IPS-18c (cell line): ENCODE measurements at regions not wholly inside any gene's neighbourhood (a gene's known extent, or its start where the extent isn't known, plus 50 kb on each side); places are given as distances from the start of the nearest gene placed in this dataset.
"Not testable (repeated sequence)": the region's sequence is repeated elsewhere in the genome, so short reads cannot be mapped to it uniquely, and the experiment has no call there.

ENCODE experiments used
- H3K4me3 ChIP-seq: 2 replicates; pipeline ENCODE4 v1.7.0; 2013; ENCODE audit warnings: low read depth, mild to moderate bottlenecking, low read length, moderate library complexity; ENCODE audit not compliant: insufficient read depth
- H3K9me3 ChIP-seq: one replicate; pipeline ENCODE4 v1.6.1; 2013; ENCODE audit warnings: mild to moderate bottlenecking, low read length, moderate library complexity; ENCODE audit not compliant: control insufficient read depth, insufficient read depth

GRCh38 chr16:88227722-88228482 is 154.9 kb upstream of the ZNF469 start:
- not testable (repeated sequence) for H3K4me3 ChIP-seq, H3K9me3 ChIP-seq

GRCh38 chr16:88228751-88229150 is 154.0 kb upstream of the ZNF469 start:
- H3K9me3 ChIP-seq, H3K4me3 ChIP-seq: not testable (repeated sequence)

GRCh38 chr16:88229710-88230109 is 153.0 kb upstream of the ZNF469 start:
- not testable (repeated sequence) for H3K9me3 ChIP-seq, H3K4me3 ChIP-seq

GRCh38 chr16:88230276-88230966 is 152.3 kb upstream of the ZNF469 start:
- not testable (repeated sequence) for H3K9me3 ChIP-seq, H3K4me3 ChIP-seq

GRCh38 chr16:88230967-88231615 is 151.7 kb upstream of the ZNF469 start:
- H3K4me3 ChIP-seq, H3K9me3 ChIP-seq: not testable (repeated sequence)

GRCh38 chr16:88231839-88232238 is 150.9 kb upstream of the ZNF469 start:
- not testable (repeated sequence) for H3K9me3 ChIP-seq, H3K4me3 ChIP-seq

- not testable (repeated sequence) for H3K9me3 ChIP-seq, H3K4me3 ChIP-seq
Measured at GRCh38 chr16:88232401-88233258, 150.1 kb upstream of the ZNF469 start.

GRCh38 chr16:88233621-88234420 is 148.9 kb upstream of the ZNF469 start:
- H3K9me3 ChIP-seq, H3K4me3 ChIP-seq: not testable (repeated sequence)

- not testable (repeated sequence) for H3K9me3 ChIP-seq, H3K4me3 ChIP-seq
Measured at GRCh38 chr16:88234421-88235271, 148.1 kb upstream of the ZNF469 start.

- H3K4me3 ChIP-seq, H3K9me3 ChIP-seq: not testable (repeated sequence)
Measured at GRCh38 chr16:88235691-88236090, 147.1 kb upstream of the ZNF469 start.

- not testable (repeated sequence) for H3K4me3 ChIP-seq, H3K9me3 ChIP-seq
Measured at GRCh38 chr16:88236229-88236628, 146.5 kb upstream of the ZNF469 start.

GRCh38 chr16:88237314-88237713 is 145.4 kb upstream of the ZNF469 start:
- not testable (repeated sequence) for H3K4me3 ChIP-seq, H3K9me3 ChIP-seq

- not testable (repeated sequence) for H3K9me3 ChIP-seq, H3K4me3 ChIP-seq
Measured at GRCh38 chr16:88237761-88238415, 144.9 kb upstream of the ZNF469 start.

- not testable (repeated sequence) for H3K4me3 ChIP-seq, H3K9me3 ChIP-seq
Measured at GRCh38 chr16:88238732-88239274, 144.0 kb upstream of the ZNF469 start.

GRCh38 chr16:88240118-88240517 is 142.6 kb upstream of the ZNF469 start:
- H3K9me3 ChIP-seq, H3K4me3 ChIP-seq: not testable (repeated sequence)
